Peyer's patch (tissue), 4 donors: ENCODE measurements at regions not wholly inside any gene's neighbourhood (a gene's known extent, or its start where the extent isn't known, plus 50 kb on each side); places are given as distances from the start of the nearest gene placed in this dataset.

Experiments used
- POLR2A ChIP-seq, 2 donors: fragments of 450-650 bp; IDR thresholded peaks; one replicate each; pipeline ENCODE4 v1.5.1; 2017; ENCODE audit warnings: antibody characterized with exemption in 2 of 2, mild to moderate bottlenecking in 2 of 2, moderate library complexity in 2 of 2
- TF ChIP-seq, protein P1 (sequence below), 6 experiments: fragments of 450-650 bp in 4 of 6; fragments of 200-600 bp in 2 of 6; sonication (generic) in 1 of 6; IDR thresholded peaks; one replicate each; pipeline ENCODE4 v1.5.1; 2017 to 2019; ENCODE audit warnings: antibody characterized with exemption in 6 of 6, mild to moderate bottlenecking in 3 of 6, moderate library complexity in 1 of 6

DNA sequence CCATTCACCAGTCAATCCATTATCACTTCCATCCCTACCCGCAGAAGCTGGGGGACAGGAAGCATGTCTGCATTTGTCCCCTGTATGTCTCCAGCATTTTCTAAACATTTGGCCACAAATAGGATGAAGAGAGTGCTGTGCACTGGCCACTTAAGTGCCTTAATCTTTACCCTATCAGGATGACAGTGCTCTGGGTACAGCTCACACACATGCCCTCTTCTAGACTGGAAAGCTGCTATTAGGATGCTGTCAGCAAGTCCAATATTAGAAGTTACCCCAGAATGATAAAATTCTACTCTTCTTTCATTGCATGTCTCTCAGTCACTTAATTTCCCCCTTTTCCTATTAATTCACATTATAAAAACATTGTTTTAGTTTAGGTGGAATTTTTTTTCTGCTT lies 168.4 kb downstream of the RASEF start:
- TF ChIP-seq, protein P1, sequence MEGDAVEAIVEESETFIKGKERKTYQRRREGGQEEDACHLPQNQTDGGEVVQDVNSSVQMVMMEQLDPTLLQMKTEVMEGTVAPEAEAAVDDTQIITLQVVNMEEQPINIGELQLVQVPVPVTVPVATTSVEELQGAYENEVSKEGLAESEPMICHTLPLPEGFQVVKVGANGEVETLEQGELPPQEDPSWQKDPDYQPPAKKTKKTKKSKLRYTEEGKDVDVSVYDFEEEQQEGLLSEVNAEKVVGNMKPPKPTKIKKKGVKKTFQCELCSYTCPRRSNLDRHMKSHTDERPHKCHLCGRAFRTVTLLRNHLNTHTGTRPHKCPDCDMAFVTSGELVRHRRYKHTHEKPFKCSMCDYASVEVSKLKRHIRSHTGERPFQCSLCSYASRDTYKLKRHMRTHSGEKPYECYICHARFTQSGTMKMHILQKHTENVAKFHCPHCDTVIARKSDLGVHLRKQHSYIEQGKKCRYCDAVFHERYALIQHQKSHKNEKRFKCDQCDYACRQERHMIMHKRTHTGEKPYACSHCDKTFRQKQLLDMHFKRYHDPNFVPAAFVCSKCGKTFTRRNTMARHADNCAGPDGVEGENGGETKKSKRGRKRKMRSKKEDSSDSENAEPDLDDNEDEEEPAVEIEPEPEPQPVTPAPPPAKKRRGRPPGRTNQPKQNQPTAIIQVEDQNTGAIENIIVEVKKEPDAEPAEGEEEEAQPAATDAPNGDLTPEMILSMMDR (IDR thresholded peaks at IDR 0.05) = no peak
- TF ChIP-seq POLR2A (IDR thresholded peaks at IDR 0.05) = no peak
